SKM-1 treated with dmso at 0.1 percent for 144 hours (cell line): ENCODE measurements at regions not wholly inside any gene's neighbourhood (a gene's known extent, or its start where the extent isn't known, plus 50 kb on each side); places are given as distances from the start of the nearest gene placed in this dataset.
A peak's percentile ranks its signal among the peaks of the same experiment; 100 is the strongest.
"Not testable (repeated sequence)": the region's sequence is repeated elsewhere in the genome, so short reads cannot be mapped to it uniquely, and the experiment has no call there.

ENCODE experiments used
- DNase-seq: peaks from one replicate; lab custom pipeline; 2025; ENCODE audit not compliant: unreplicated experiment; lab: John Stamatoyannopoulos, UW

DNA sequence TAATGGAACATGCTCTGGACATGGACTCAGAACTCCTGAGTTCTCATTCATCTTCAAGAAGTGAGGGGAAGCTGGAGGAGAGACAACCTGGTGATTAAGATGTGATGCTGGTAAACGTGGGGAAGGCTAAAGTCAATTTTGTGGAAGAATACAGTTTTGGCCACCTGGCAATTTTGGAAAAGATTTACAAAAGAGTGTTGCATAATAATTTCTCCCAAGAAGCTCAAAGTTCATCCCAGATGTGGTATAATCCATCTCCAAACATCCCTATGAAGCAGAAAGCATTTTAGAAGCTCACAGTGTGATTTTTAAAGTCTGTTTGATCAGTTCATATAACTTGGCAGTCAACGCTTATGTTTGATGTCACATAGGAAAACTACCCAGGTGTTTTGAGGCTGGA lies 208.7 kb downstream of the LMX1A start:
- DNase-seq, result no peak

- peak; percentile 16 for DNase-seq
These were observed 211.6 kb downstream of the LMX1A start for GRCh38 chr1:165144757-165145397.

GRCh38 chr1:165143437-165144065 lies 213.0 kb downstream of the LMX1A start:
- DNase-seq, result no peak

GRCh38 chr1:165138960-165139359 lies 217.6 kb downstream of the LMX1A start:
- no peak for DNase-seq

GRCh38 chr1:165137551-165138316 lies 218.8 kb downstream of the LMX1A start:
- no peak for DNase-seq

GRCh38 chr1:165134431-165134830 lies 222.1 kb downstream of the LMX1A start:
- no peak for DNase-seq

GRCh38 chr1:165129568-165130164 lies 226.8 kb downstream of the LMX1A start:
- peak; percentile 10 for DNase-seq

GRCh38 chr1:165124772-165125171 lies 231.7 kb downstream of the LMX1A start:
- no peak for DNase-seq

- DNase-seq, result no peak
These were observed 237.4 kb downstream of the LMX1A start for GRCh38 chr1:165119086-165119485.

DNA sequence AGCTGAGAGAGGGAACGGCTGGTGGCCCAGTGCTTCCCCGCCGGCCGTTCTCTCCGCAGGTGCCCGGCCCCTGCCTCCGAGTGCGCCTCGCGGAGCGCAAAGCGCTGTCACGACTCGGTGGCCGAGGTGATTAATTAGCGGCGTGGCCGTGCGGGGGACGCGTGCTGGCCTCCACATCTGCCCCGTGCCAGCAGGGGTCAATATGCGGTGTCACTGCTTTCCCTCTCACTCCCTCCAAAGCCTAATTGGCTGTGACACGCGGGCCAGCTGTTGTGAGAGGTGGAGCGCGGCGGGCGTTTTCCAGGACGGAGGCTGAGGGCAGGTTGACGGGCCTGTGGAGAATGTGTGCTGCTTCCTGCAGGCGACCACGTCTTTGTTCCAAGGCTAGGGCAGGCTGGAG lies 239.0 kb downstream of the LMX1A start:
- DNase-seq, result no peak

DNA sequence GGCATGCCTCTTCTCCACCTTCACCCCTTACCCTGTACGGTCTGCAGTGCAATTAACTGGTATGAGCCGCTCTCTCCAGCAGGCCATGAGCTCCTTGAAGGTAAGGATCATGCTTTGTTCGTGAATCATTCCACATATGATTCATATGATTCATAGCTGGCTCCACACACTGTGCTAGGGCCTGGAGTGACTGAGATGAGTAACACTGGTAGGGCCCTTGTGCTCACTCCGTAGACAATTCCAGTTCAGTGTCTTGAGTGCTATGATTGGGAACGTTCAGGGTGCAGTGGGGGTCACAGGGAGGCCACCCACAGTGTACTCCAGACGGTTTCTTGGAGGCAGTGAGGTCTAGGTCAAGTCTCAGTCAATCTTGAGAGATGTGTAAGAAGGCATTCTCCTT lies 239.8 kb downstream of the LMX1A start:
- no peak for DNase-seq

GRCh38 chr1:165116171-165116570 lies 240.3 kb downstream of the LMX1A start:
- no peak for DNase-seq

- DNase-seq, result no peak
These were observed 241.6 kb downstream of the LMX1A start for GRCh38 chr1:165114889-165115285.

- peak; percentile 23 for DNase-seq
These were observed 242.3 kb downstream of the LMX1A start for GRCh38 chr1:165114022-165114888.

GRCh38 chr1:165112260-165112659 lies 244.3 kb downstream of the LMX1A start:
- no peak for DNase-seq

GRCh38 chr1:165109013-165109412 lies 247.5 kb downstream of the LMX1A start:
- no peak for DNase-seq

GRCh38 chr1:165092542-165093162 lies 263.9 kb downstream of the LMX1A start:
- DNase-seq, result not testable (repeated sequence)

DNA sequence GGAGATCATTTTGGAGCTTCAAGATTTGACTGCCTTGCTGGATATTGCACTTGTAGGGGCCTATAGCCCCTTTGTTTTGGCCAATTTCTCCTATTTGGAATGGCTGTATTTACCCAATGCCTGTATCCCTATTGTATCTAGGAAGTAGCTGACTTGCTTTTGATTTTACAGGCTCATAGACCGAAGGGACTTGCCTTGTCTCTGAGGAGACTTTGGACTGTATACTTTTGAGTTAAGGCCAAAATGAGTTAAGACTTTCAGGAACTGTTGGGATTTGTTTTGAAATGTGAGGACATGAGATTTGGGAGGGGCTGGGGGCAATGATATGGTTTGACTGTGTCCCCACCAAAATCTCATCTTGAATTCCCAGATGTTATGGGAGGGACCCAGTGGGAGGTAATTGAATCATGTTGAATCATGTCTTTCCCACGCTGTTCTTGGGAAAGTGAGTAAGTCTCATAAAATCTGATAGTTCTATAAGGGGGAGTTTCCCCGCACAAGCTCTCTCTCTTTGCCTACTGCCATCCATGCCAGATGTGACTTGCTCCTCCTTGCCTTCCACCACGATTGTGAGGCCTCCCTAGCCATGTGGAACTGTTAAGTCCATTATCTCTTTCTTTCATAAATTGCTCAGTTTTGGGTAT lies 276.1 kb downstream of the LMX1A start:
- DNase-seq, result no peak

GRCh38 chr1:165078391-165078790 lies 278.1 kb downstream of the LMX1A start:
- no peak for DNase-seq
